ENCODE measurements at regions not wholly inside any gene's neighbourhood (a gene's known extent, or its start where the extent isn't known, plus 50 kb on each side); places are given as distances from the start of the nearest gene placed in this dataset.
"Not testable (repeated sequence)": the region's sequence is repeated elsewhere in the genome, so short reads cannot be mapped to it uniquely, and the experiment has no call there.

GRCh38 chr1:157348538-157349480 lies 203.5 kb downstream of the FCRL5 start:
- H3K9me3 ChIP-seq (ENCODE audit: control insufficient read depth, insufficient read depth, low read depth, low read length) = no peaks in the 10 kb centered on the region
- DNase-seq (ENCODE audit: low read depth, low spot score) (no peak), ATAC-seq (no peak)
- in situ Hi-C loops (cut with HindIII; ENCODE audit: low pct_unique_long_range_greater_than_20kb, low sequenced_read_pairs) = no loop called here
- ChIA-PET POLR2A (no interaction called here), CTCF (no interaction called here)
- no peaks in the 10 kb centered on the region for H3K36me3 ChIP-seq (ENCODE audit: control insufficient read depth, insufficient read depth, low read length)
- no TSS peak for BruUV-seq (replicated peaks)
- no peak overlapping the region for H3K4me3 ChIP-seq (ENCODE audit: low read depth in 2 of 2, low read length in 2 of 2)
- H3K4me1 ChIP-seq (ENCODE audit: control insufficient read depth, insufficient read depth, low read length) = no peaks in the 10 kb centered on the region
- no peak overlapping the region for H3K27ac ChIP-seq (ENCODE audit: low read length)
- TF ChIP-seq CTCF (IDR thresholded peaks at IDR 0.05) = no peak
- TF ChIP-seq POLR2AphosphoS5 (IDR thresholded peaks at IDR 0.05; ENCODE audit: low read depth, low read length) = no peak
- no peak for TF ChIP-seq TCF7L2 (IDR thresholded peaks at IDR 0.05; ENCODE audit: low read depth, low read length)
- TF ChIP-seq SIN3A (IDR thresholded peaks at IDR 0.05; ENCODE audit: borderline replicate concordance, insufficient read depth, low read depth, low read length) = no peak
- TF ChIP-seq REST (IDR thresholded peaks at IDR 0.05; ENCODE audit: insufficient read depth in 1 of 2, low read depth in 2 of 2, low read length in 1 of 2) = no peak
- H3K27me3 ChIP-seq (ENCODE audit: control insufficient read depth, insufficient read depth, low read length) = peaks cover 3% of the 10 kb centered on the region; the same call in 1 of the 2 replicates
- intact Hi-C loops (cut with micrococcal nuclease; ENCODE audit: unreplicated experiment) = no loop called here

GRCh38 chr1:157347506-157347905 lies 204.8 kb downstream of the FCRL5 start:
- ATAC-seq (no peak), DNase-seq (ENCODE audit: low read depth, low spot score) (no peak)
- Histone ChIP-seq H3K9me3 (ENCODE audit: control insufficient read depth, insufficient read depth, low read depth, low read length) (no peaks in the 10 kb centered on the region), H3K27me3 (ENCODE audit: control insufficient read depth, insufficient read depth, low read length) (peaks cover 3% of the 10 kb centered on the region; the same call in 1 of the 2 replicates), H3K4me3 (ENCODE audit: low read depth in 2 of 2, low read length in 2 of 2) (no peak overlapping the region), H3K4me1 (ENCODE audit: control insufficient read depth, insufficient read depth, low read length) (no peaks in the 10 kb centered on the region), H3K27ac (ENCODE audit: low read length) (no peak overlapping the region), H3K36me3 (ENCODE audit: control insufficient read depth, insufficient read depth, low read length) (no peaks in the 10 kb centered on the region)
- intact Hi-C loops (cut with micrococcal nuclease; ENCODE audit: unreplicated experiment) (no loop called here), in situ Hi-C loops (cut with HindIII; ENCODE audit: low pct_unique_long_range_greater_than_20kb, low sequenced_read_pairs) (no loop called here)
- CTCF ChIA-PET = no interaction called here
- TF ChIP-seq POLR2AphosphoS5 (IDR thresholded peaks at IDR 0.05; ENCODE audit: low read depth, low read length) = no peak
- no peak for TF ChIP-seq TCF7L2 (IDR thresholded peaks at IDR 0.05; ENCODE audit: low read depth, low read length)
- TF ChIP-seq SIN3A (IDR thresholded peaks at IDR 0.05; ENCODE audit: borderline replicate concordance, insufficient read depth, low read depth, low read length) = no peak
- TF ChIP-seq CTCF (IDR thresholded peaks at IDR 0.05) = no peak
- TF ChIP-seq REST (IDR thresholded peaks at IDR 0.05; ENCODE audit: insufficient read depth in 1 of 2, low read depth in 2 of 2, low read length in 1 of 2) = no peak
- POLR2A ChIA-PET = no interaction called here
- BruUV-seq (replicated peaks) = no TSS peak

DNA sequence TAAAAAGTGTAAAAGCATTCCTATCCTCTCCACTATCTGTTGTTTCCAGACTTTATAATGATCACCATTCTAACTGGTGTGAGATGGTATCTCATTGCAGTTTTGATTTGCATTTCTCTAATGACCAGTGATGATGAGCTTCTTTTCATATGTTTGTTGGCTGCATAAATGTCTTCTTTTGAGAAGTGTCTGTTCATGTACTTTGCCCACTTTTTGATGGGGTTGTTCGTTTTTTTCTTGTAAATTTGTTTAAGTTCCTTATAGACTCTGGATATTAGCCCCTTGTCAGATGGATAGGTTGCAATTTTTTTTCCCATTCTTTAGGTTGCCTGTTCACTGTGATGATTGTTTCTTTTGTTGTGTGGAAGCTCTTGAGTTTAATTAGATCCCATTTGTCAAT lies 199.6 kb upstream of the ETV3 start:
- in situ Hi-C loops (cut with HindIII; ENCODE audit: low pct_unique_long_range_greater_than_20kb, low sequenced_read_pairs); H3K4me1 ChIP-seq (ENCODE audit: control insufficient read depth, insufficient read depth, low read length); DNase-seq (ENCODE audit: low read depth, low spot score); H3K27me3 ChIP-seq (ENCODE audit: control insufficient read depth, insufficient read depth, low read length); POLR2A ChIA-PET; H3K9me3 ChIP-seq (ENCODE audit: control insufficient read depth, insufficient read depth, low read depth, low read length); H3K27ac ChIP-seq (ENCODE audit: low read length); H3K36me3 ChIP-seq (ENCODE audit: control insufficient read depth, insufficient read depth, low read length); intact Hi-C loops (cut with micrococcal nuclease; ENCODE audit: unreplicated experiment); ATAC-seq; H3K4me3 ChIP-seq (ENCODE audit: low read depth in 2 of 2, low read length in 2 of 2); BruUV-seq (replicated peaks); CTCF ChIA-PET: not testable (repeated sequence)
